Activated CD8-positive, alpha-beta T cell treated with anti-CD3 and anti-CD28 coated beads for 36 hours (primary cell): ENCODE measurements at regions not wholly inside any gene's neighbourhood (a gene's known extent, or its start where the extent isn't known, plus 50 kb on each side); places are given as distances from the start of the nearest gene placed in this dataset.

Source experiments
- ATAC-seq: fragments of 200-7000 bp; cut with Tn5 transposase; one replicate; pipeline ENCODE4 v1.10.0; 2021; ENCODE audit warnings: mild to moderate bottlenecking, moderate library complexity
- CTCF ChIA-PET: fragments of 350-600 bp; sonication (Branson Sonifier 250); formaldehyde crosslinking; loops from one replicate; lab custom pipeline; 2021; ENCODE audit warnings: antibody characterized with exemption; lab: Charles Lee
- POLR2A ChIA-PET: fragments of 350-600 bp; sonication (Branson Sonifier 250); formaldehyde crosslinking; loops from one replicate; lab custom pipeline; 2021; ENCODE audit warnings: antibody characterized with exemption; lab: Charles Lee
- DNase-seq: peaks from one replicate; pipeline ENCODE4 v3.0.0-alpha.2; 2020
- H3K27ac Mint-ChIP-seq: one replicate; pipeline ENCODE4 v1.8.0; 2021; ENCODE audit warnings: mild to moderate bottlenecking, mixed read lengths
- H3K27me3 Mint-ChIP-seq: one replicate; pipeline ENCODE4 v1.8.0; 2021; ENCODE audit warnings: mixed read lengths
- H3K36me3 Mint-ChIP-seq: one replicate; pipeline ENCODE4 v1.8.0; 2021; ENCODE audit warnings: low read depth, mixed read lengths
- H3K4me1 Mint-ChIP-seq: one replicate; pipeline ENCODE4 v1.8.0; 2021; ENCODE audit warnings: low read depth, mixed read lengths
- H3K4me3 Mint-ChIP-seq: one replicate; pipeline ENCODE4 v1.8.0; 2021; ENCODE audit warnings: mild to moderate bottlenecking, moderate library complexity, mixed read lengths
- H3K9me3 Mint-ChIP-seq: one replicate; pipeline ENCODE4 v1.8.0; 2021; ENCODE audit warnings: mixed read lengths
- CTCF ChIP-seq: fragments of 200-600 bp; IDR thresholded peaks from one replicate; pipeline ENCODE4 v1.8.0; 2022; ENCODE audit warnings: antibody characterized with exemption, mild to moderate bottlenecking
- intact Hi-C: fragments of 100-400 bp; cut with micrococcal nuclease; formaldehyde crosslinking; loops from one replicate; pipeline ENCODE4 v1.10.0; 2022

- DNase-seq (no peak), ATAC-seq (no peak)
- ChIA-PET CTCF (no interaction called here), POLR2A (no interaction called here)
- Mint-ChIP-seq H3K27ac (no peak overlapping the region), H3K4me1 (no peaks in the 10 kb centered on the region), H3K36me3 (no peaks in the 10 kb centered on the region), H3K4me3 (no peak overlapping the region), H3K9me3 (no peaks in the 10 kb centered on the region), H3K27me3 (peaks cover 9% of the 10 kb centered on the region)
- intact Hi-C loops: no loop called here
- no peak for TF ChIP-seq CTCF
Observed at GRCh38 chr16:55380485-55380884, 56.5 kb downstream of the IRX6 start.

GRCh38 chr16:55384288-55385247 is 60.6 kb downstream of the IRX6 start:
- H3K27ac Mint-ChIP-seq: no peak overlapping the region
- CTCF ChIA-PET: interaction anchor here (1.2 kb wide), 1 partner anchor 24 kb away, joined by 3 read pairs; no protein-coding TSS in a partner anchor
- H3K27me3 Mint-ChIP-seq: peaks cover 1% of the 10 kb centered on the region
- H3K4me3 Mint-ChIP-seq: no peak overlapping the region
- no peaks in the 10 kb centered on the region for H3K36me3 Mint-ChIP-seq
- POLR2A ChIA-PET: no interaction called here
- ATAC-seq: no peak
- no peaks in the 10 kb centered on the region for H3K4me1 Mint-ChIP-seq
- DNase-seq: no peak
- no peaks in the 10 kb centered on the region for H3K9me3 Mint-ChIP-seq
- TF ChIP-seq CTCF: no peak
- intact Hi-C loops: no loop called here

- no peak for ATAC-seq
- TF ChIP-seq CTCF: no peak
- Mint-ChIP-seq H3K27ac (no peak overlapping the region), H3K27me3 (peaks cover 1% of the 10 kb centered on the region), H3K4me3 (no peak overlapping the region), H3K9me3 (no peaks in the 10 kb centered on the region), H3K4me1 (no peaks in the 10 kb centered on the region), H3K36me3 (no peaks in the 10 kb centered on the region)
- POLR2A ChIA-PET: no interaction called here
- no peak for DNase-seq
- CTCF ChIA-PET: interaction anchor here (1.2 kb wide), 1 partner anchor 25 kb away, joined by 3 read pairs; no protein-coding TSS in a partner anchor
- intact Hi-C loops: no loop called here
Observed at GRCh38 chr16:55385359-55385758, 61.4 kb downstream of the IRX6 start.

GRCh38 chr16:55386534-55387296 is 62.7 kb downstream of the IRX6 start:
- Mint-ChIP-seq H3K27me3 (peaks cover 1% of the 10 kb centered on the region), H3K9me3 (no peaks in the 10 kb centered on the region)
- POLR2A ChIA-PET: no interaction called here

More at GRCh38 chr16:55386534-55387296, 62.7 kb downstream of the IRX6 start:
- ATAC-seq: no peak
- Mint-ChIP-seq H3K4me3 (no peak overlapping the region), H3K36me3 (no peaks in the 10 kb centered on the region), H3K4me1 (no peaks in the 10 kb centered on the region), H3K27ac (no peak overlapping the region)
- no peak for DNase-seq
- intact Hi-C loops: no loop called here
- no peak for TF ChIP-seq CTCF
- CTCF ChIA-PET: no interaction called here
